Transverse colon (tissue), 4 donors: ENCODE measurements at regions not wholly inside any gene's neighbourhood (a gene's known extent, or its start where the extent isn't known, plus 50 kb on each side); places are given as distances from the start of the nearest gene placed in this dataset.

ENCODE experiments used
- DNase-seq: peaks from one replicate; pipeline ENCODE4 v3.0.0-alpha.2; 2019
- H3K27ac ChIP-seq, 4 donors: fragments of 200-600 bp; sonication (generic); 2 replicates each; pipeline ENCODE4 v1.5.1; 2016 to 2018; ENCODE audit warnings: inconsistent platforms in 4 of 4
- H3K27me3 ChIP-seq: fragments of 200-600 bp; sonication (generic); 2 replicates; pipeline ENCODE4 v1.5.1; 2017; ENCODE audit warnings: inconsistent platforms
- H3K36me3 ChIP-seq, 4 donors: fragments of 200-600 bp; sonication (generic); 2 replicates each; pipeline ENCODE4 v1.5.1; 2017 to 2019; ENCODE audit warnings: inconsistent platforms in 4 of 4
- H3K4me1 ChIP-seq, 4 donors: fragments of 200-600 bp; sonication (generic); 2 replicates each; pipeline ENCODE4 v1.5.1; 2017 to 2020; ENCODE audit warnings: inconsistent platforms in 4 of 4
- H3K4me3 ChIP-seq, 4 donors: fragments of 200-600 bp; sonication (generic); 1 replicate in 1 of 4; 2 replicates in 3 of 4; pipeline versions ENCODE4 v1.5.1 to v1.6.1; 2017 to 2019; ENCODE audit warnings: inconsistent platforms in 4 of 4
- H3K9me3 ChIP-seq, 2 donors: fragments of 200-600 bp; sonication (generic); 2 replicates each; pipeline ENCODE4 v1.5.1; 2017 to 2019; ENCODE audit warnings: inconsistent platforms in 2 of 2
- CTCF ChIP-seq, 5 experiments: fragments of 200-600 bp in 3 of 5; fragments of 450-650 bp in 2 of 5; sonication (generic) in 3 of 5; IDR thresholded peaks; 1 replicate in 2 of 5; 2 replicates in 3 of 5; pipeline ENCODE4 v1.5.1; 2016 to 2017; ENCODE audit warnings: antibody characterized with exemption in 5 of 5, inconsistent platforms in 3 of 5, mild to moderate bottlenecking in 2 of 5, moderate library complexity in 1 of 5
- EP300 ChIP-seq: sonication (generic); formaldehyde crosslinking; IDR thresholded peaks from one replicate; pipeline ENCODE4 v1.6.1; 2017; ENCODE audit warnings: antibody characterized with exemption, low read depth
- POLR2A ChIP-seq: fragments of 450-650 bp; IDR thresholded peaks from one replicate; pipeline ENCODE4 v1.6.1; 2016; ENCODE audit warnings: antibody characterized with exemption, mild to moderate bottlenecking, moderate library complexity
- POLR2AphosphoS5 ChIP-seq, 3 donors: sonication (generic); formaldehyde crosslinking; IDR thresholded peaks; one replicate each; pipeline ENCODE4 v1.6.1; 2016; ENCODE audit warnings: antibody characterized with exemption in 3 of 3
- WGBS, 2 donors: methylation state at CpG; one replicate each; pipeline ENCODE4 v1.1.5; 2018; ENCODE audit warnings: low coverage in 1 of 2; 5-methylcytosine and 5-hydroxymethylcytosine counted together
- in situ Hi-C, 4 donors: fragments of 200-750 bp; cut with MboI; loops; one replicate each; pipeline versions ENCODE4 v1.15.0 to v1.15.1; 2017; ENCODE audit warnings: low sequenced_read_pairs in 3 of 4, low pct_ligation_motif_present in 1 of 4, low pct_unique_long_range_greater_than_20kb in 1 of 4
- intact Hi-C: fragments of 100-400 bp; cut with DNase I; formaldehyde crosslinking; loops from one replicate; pipeline ENCODE4 v1.15.1; 2023; ENCODE audit warnings: low total_unique reads

- in situ Hi-C loops: loop anchor here in 1 of 4 donors (10.0 kb wide), 1 partner anchor 65 kb away; no protein-coding TSS in a partner anchor
- DNase-seq: no peak
- no peak overlapping the region for H3K4me3 ChIP-seq
- H3K36me3 ChIP-seq: no peaks in the 10 kb centered on the region
- no peaks in the 10 kb centered on the region for H3K4me1 ChIP-seq
- intact Hi-C loops: no loop called here
- WGBS, 2 donors: 37 to 80% methylated on average over 1 of the region's 1 CpG
- H3K27ac ChIP-seq: no peak overlapping the region
- H3K9me3 ChIP-seq: no peaks in the 10 kb centered on the region
- no peak for TF ChIP-seq CTCF (IDR thresholded peaks at IDR 0.05)
- no peak for TF ChIP-seq EP300
- TF ChIP-seq POLR2A: no peak
- no peak for TF ChIP-seq POLR2AphosphoS5 (IDR thresholded peaks at IDR 0.05)
- no peaks in the 10 kb centered on the region for H3K27me3 ChIP-seq
These were observed 250.7 kb upstream of the MON1B start for GRCh38 chr16:76940251-76940650.

GRCh38 chr16:76941113-76941512 lies 249.9 kb upstream of the MON1B start:
- in situ Hi-C loops (loop anchor here in 1 of 4 donors (10.0 kb wide), 1 partner anchor 64 kb away; no protein-coding TSS in a partner anchor), intact Hi-C loops (no loop called here)
- Histone ChIP-seq H3K4me1 (no peaks in the 10 kb centered on the region), H3K36me3 (no peaks in the 10 kb centered on the region), H3K4me3 (no peak overlapping the region), H3K9me3 (no peaks in the 10 kb centered on the region), H3K27ac (no peak overlapping the region), H3K27me3 (no peaks in the 10 kb centered on the region)
- DNase-seq: no peak
- 75 to 90% methylated on average over 1 of the region's 1 CpG for WGBS, 2 donors
- TF ChIP-seq POLR2A (no peak), POLR2AphosphoS5 (IDR thresholded peaks at IDR 0.05) (no peak), CTCF (IDR thresholded peaks at IDR 0.05) (no peak), EP300 (no peak)

- intact Hi-C loops (no loop called here), in situ Hi-C loops (loop anchor here in 1 of 4 donors (10.0 kb wide), 1 partner anchor 63 kb away; no protein-coding TSS in a partner anchor)
- no peaks in the 10 kb centered on the region for H3K4me1 ChIP-seq
- H3K27me3 ChIP-seq: no peaks in the 10 kb centered on the region
- H3K36me3 ChIP-seq: no peaks in the 10 kb centered on the region
- no peaks in the 10 kb centered on the region for H3K9me3 ChIP-seq
- H3K27ac ChIP-seq: no peak overlapping the region
- H3K4me3 ChIP-seq: no peak overlapping the region
- no peak for DNase-seq
- 84 to 91% methylated on average over 4 of the region's 4 CpGs for WGBS, 2 donors
- TF ChIP-seq CTCF (IDR thresholded peaks at IDR 0.05) (no peak), EP300 (no peak), POLR2AphosphoS5 (IDR thresholded peaks at IDR 0.05) (no peak), POLR2A (no peak)
These were observed 248.9 kb upstream of the MON1B start for GRCh38 chr16:76942089-76942488.

GRCh38 chr16:76943921-76944320 lies 247.1 kb upstream of the MON1B start:
- WGBS, 2 donors: 37 to 41% methylated on average over 2 of the region's 2 CpGs
- Histone ChIP-seq H3K4me1 (no peaks in the 10 kb centered on the region), H3K27me3 (no peaks in the 10 kb centered on the region), H3K36me3 (no peaks in the 10 kb centered on the region), H3K9me3 (no peaks in the 10 kb centered on the region), H3K27ac (no peak overlapping the region), H3K4me3 (no peak overlapping the region)
- no peak for DNase-seq
- TF ChIP-seq POLR2AphosphoS5 (IDR thresholded peaks at IDR 0.05) (no peak), POLR2A (no peak), EP300 (no peak), CTCF (IDR thresholded peaks at IDR 0.05) (no peak)
- in situ Hi-C loops: loop anchor here in 1 of 4 donors (10.0 kb wide), 1 partner anchor 61 kb away; no protein-coding TSS in a partner anchor
- intact Hi-C loops: no loop called here
